Mammary epithelial cell (primary cell): ENCODE measurements at regions not wholly inside any gene's neighbourhood (a gene's known extent, or its start where the extent isn't known, plus 50 kb on each side); places are given as distances from the start of the nearest gene placed in this dataset.

Source experiments
- EZH2 ChIP-seq: IDR thresholded peaks from 2 replicates; pipeline ENCODE4 v1.6.1; 2012; ENCODE audit warnings: low read length, inconsistent platforms, borderline replicate concordance
- TF ChIP-seq, protein P1 (sequence below), 2 donors: IDR thresholded peaks in 1 of 2; conservative IDR thresholded peaks in 1 of 2; 2 replicates each; pipeline ENCODE4 v1.5.1; 2011 to 2012; ENCODE audit warnings: inconsistent platforms in 2 of 2, low read length in 2 of 2, mild to moderate bottlenecking in 2 of 2, control low read depth in 1 of 2, low read depth in 1 of 2; ENCODE audit not compliant: insufficient read depth in 1 of 2; ENCODE audit errors: extremely low read depth in 1 of 2

DNA sequence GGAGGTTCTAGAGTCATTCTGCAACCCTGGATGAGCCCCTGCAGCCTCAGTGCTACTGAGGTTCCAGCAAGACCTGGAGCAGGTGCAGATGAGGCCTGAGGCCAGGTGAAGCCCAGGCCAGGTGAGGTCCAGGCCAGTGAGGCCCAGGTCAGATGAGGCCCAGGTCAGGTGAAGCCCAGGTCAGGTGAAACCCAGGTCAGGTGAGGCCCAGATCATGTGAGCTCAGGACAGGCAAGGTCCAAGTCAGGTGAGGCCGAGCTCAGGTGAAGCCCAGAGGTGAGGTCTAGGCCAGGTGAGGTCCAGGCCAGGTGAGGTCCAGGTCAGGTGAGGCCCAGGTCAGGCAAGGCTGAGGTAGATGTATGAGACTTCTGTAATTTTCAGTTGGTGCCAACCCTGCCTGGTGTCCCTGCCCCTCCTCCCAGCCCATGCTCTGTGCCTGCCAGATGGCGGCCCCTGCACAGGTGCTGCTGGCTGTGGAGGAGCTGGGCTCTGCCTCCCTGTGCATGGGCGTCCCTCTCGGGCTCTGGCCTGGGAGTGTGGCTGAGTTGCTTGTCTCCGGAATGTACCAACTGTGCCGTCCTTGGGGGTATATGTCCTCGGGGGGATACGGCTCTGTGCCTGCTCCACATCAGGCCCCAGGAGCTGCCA is 388.5 kb downstream of the TMEM121 start:
- TF ChIP-seq, protein P1, sequence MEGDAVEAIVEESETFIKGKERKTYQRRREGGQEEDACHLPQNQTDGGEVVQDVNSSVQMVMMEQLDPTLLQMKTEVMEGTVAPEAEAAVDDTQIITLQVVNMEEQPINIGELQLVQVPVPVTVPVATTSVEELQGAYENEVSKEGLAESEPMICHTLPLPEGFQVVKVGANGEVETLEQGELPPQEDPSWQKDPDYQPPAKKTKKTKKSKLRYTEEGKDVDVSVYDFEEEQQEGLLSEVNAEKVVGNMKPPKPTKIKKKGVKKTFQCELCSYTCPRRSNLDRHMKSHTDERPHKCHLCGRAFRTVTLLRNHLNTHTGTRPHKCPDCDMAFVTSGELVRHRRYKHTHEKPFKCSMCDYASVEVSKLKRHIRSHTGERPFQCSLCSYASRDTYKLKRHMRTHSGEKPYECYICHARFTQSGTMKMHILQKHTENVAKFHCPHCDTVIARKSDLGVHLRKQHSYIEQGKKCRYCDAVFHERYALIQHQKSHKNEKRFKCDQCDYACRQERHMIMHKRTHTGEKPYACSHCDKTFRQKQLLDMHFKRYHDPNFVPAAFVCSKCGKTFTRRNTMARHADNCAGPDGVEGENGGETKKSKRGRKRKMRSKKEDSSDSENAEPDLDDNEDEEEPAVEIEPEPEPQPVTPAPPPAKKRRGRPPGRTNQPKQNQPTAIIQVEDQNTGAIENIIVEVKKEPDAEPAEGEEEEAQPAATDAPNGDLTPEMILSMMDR (conservative IDR thresholded peaks at IDR 0.05 in 1 of 2, IDR thresholded peaks at IDR 0.05 in 1 of 2; ENCODE audit: extremely low read depth in 1 of 2, insufficient read depth in 1 of 2, low read depth in 1 of 2, low read length in 2 of 2): no peak
- no peak for TF ChIP-seq EZH2
